Gastrocnemius medialis (tissue), 4 donors: ENCODE measurements at regions not wholly inside any gene's neighbourhood (a gene's known extent, or its start where the extent isn't known, plus 50 kb on each side); places are given as distances from the start of the nearest gene placed in this dataset.

Experiments used
- ATAC-seq, 2 donors: fragments of 150-250 bp; one replicate each; pipeline ENCODE4 v1.9.1; 2016
- DNase-seq, 2 donors: peaks; one replicate each; pipeline ENCODE4 v3.0.0-alpha.2; 2019
- H3K27ac ChIP-seq, 4 donors: fragments of 200-600 bp; sonication (generic); 1 replicate in 1 of 4; 2 replicates in 3 of 4; pipeline ENCODE4 v1.5.1; 2016 to 2018; ENCODE audit warnings: mild to moderate bottlenecking in 2 of 4, moderate library complexity in 1 of 4
- H3K27me3 ChIP-seq, 3 donors: fragments of 200-600 bp; sonication (generic) in 2 of 3; 1 replicate in 1 of 3; 2 replicates in 2 of 3; pipeline versions ENCODE4 v1.5.1 to v1.6.0; 2016 to 2019; ENCODE audit warnings: mild to moderate bottlenecking in 1 of 3, moderate library complexity in 1 of 3
- H3K36me3 ChIP-seq, 2 donors: fragments of 200-600 bp; sonication (generic) in 1 of 2; one replicate each; pipeline ENCODE4 v1.5.1; 2017 to 2018
- H3K4me1 ChIP-seq, 2 donors: fragments of 200-600 bp; sonication (generic) in 1 of 2; one replicate each; pipeline ENCODE4 v1.5.1; 2016 to 2017; ENCODE audit warnings: mild to moderate bottlenecking in 2 of 2
- H3K4me3 ChIP-seq, 4 donors: fragments of 200-600 bp; sonication (generic) in 3 of 4; 1 replicate in 1 of 4; 2 replicates in 3 of 4; pipeline ENCODE4 v1.5.1; 2016 to 2019; ENCODE audit warnings: mild to moderate bottlenecking in 2 of 4
- H3K9me3 ChIP-seq, 3 donors: fragments of 200-600 bp; sonication (generic) in 2 of 3; 1 replicate in 1 of 3; 2 replicates in 2 of 3; pipeline ENCODE4 v1.5.1; 2016 to 2019
- CTCF ChIP-seq, 5 experiments: fragments of 450-650 bp in 3 of 5; fragments of 200-600 bp in 2 of 5; sonication (generic) in 2 of 5; IDR thresholded peaks in 4 of 5; conservative IDR thresholded peaks in 1 of 5; 1 replicate in 4 of 5; 2 replicates in 1 of 5; pipeline ENCODE4 v1.5.1; 2016 to 2019; ENCODE audit warnings: antibody characterized with exemption in 5 of 5, mild to moderate bottlenecking in 3 of 5, moderate library complexity in 3 of 5
- POLR2A ChIP-seq, 2 donors: fragments of 450-650 bp; IDR thresholded peaks; one replicate each; pipeline ENCODE4 v1.6.1; 2017; ENCODE audit warnings: antibody characterized with exemption in 2 of 2, mild to moderate bottlenecking in 2 of 2, moderate library complexity in 2 of 2
- in situ Hi-C, 4 donors: fragments of 200-750 bp; cut with MboI; loops; one replicate each; pipeline versions ENCODE4 v1.15.0 to v1.8.0; 2017; ENCODE audit warnings: low sequenced_read_pairs in 4 of 4
- intact Hi-C: fragments of 100-400 bp; cut with DNase I; formaldehyde crosslinking; loops from one replicate; pipeline ENCODE4 v1.15.1; 2023; ENCODE audit warnings: low total_unique reads

GRCh38 chr10:25112016-25112415 is 62.8 kb upstream of the GPR158 start:
- in situ Hi-C loops (loop anchor here in 3 of 4 donors (25.0 kb wide), 2 partner anchors 575 to 600 kb away; no protein-coding TSS in a partner anchor), intact Hi-C loops (loop anchor here (2.0 to 10.0 kb wide), 2 partner anchors 115 to 603 kb away; no protein-coding TSS in a partner anchor)
- H3K27ac ChIP-seq, result no peak overlapping the region
- TF ChIP-seq POLR2A (IDR thresholded peaks at IDR 0.05) (no peak), CTCF (IDR thresholded peaks at IDR 0.05 in 4 of 5, conservative IDR thresholded peaks at IDR 0.05 in 1 of 5) (no peak)
- ATAC-seq (no peak), DNase-seq (no peak)
- H3K4me3 ChIP-seq, result no peak overlapping the region
- H3K27me3 ChIP-seq, result no peaks in the 10 kb centered on the region
- no peaks in the 10 kb centered on the region for H3K36me3 ChIP-seq
- no peaks in the 10 kb centered on the region for H3K4me1 ChIP-seq
- H3K9me3 ChIP-seq, result no peaks in the 10 kb centered on the region

GRCh38 chr10:25113191-25114035 is 61.4 kb upstream of the GPR158 start:
- DNase-seq, result peak; percentile 26 to 38
- Histone ChIP-seq H3K4me3 (no peak overlapping the region), H3K27me3 (no peaks in the 10 kb centered on the region), H3K36me3 (no peaks in the 10 kb centered on the region), H3K27ac (no peak overlapping the region), H3K9me3 (no peaks in the 10 kb centered on the region), H3K4me1 (no peaks in the 10 kb centered on the region)
- peak; percentile 77 for ATAC-seq
- intact Hi-C loops, result loop anchor here (2.0 to 10.0 kb wide), 2 partner anchors 113 to 601 kb away; no protein-coding TSS in a partner anchor
- peak; percentile 20 to 67 (median 50) for TF ChIP-seq CTCF (IDR thresholded peaks at IDR 0.05 in 4 of 5, conservative IDR thresholded peaks at IDR 0.05 in 1 of 5)
- no peak for TF ChIP-seq POLR2A (IDR thresholded peaks at IDR 0.05)
- in situ Hi-C loops, result loop anchor here in 3 of 4 donors (25.0 kb wide), 2 partner anchors 574 to 599 kb away; no protein-coding TSS in a partner anchor

- Histone ChIP-seq H3K27me3 (no peaks in the 10 kb centered on the region), H3K27ac (no peak overlapping the region), H3K4me3 (no peak overlapping the region), H3K4me1 (no peaks in the 10 kb centered on the region), H3K9me3 (no peaks in the 10 kb centered on the region), H3K36me3 (no peaks in the 10 kb centered on the region)
- TF ChIP-seq POLR2A (IDR thresholded peaks at IDR 0.05) (no peak), CTCF (IDR thresholded peaks at IDR 0.05 in 4 of 5, conservative IDR thresholded peaks at IDR 0.05 in 1 of 5) (no peak)
- intact Hi-C loops, result loop anchor here (10.0 kb wide), 1 partner anchor 601 kb away; no protein-coding TSS in a partner anchor
- in situ Hi-C loops, result loop anchor here in 3 of 4 donors (25.0 kb wide), 2 partner anchors 573 to 598 kb away; no protein-coding TSS in a partner anchor
- no peak for ATAC-seq
- DNase-seq, result no peak
These were observed 60.8 kb upstream of the GPR158 start for GRCh38 chr10:25114036-25114411.

GRCh38 chr10:25117757-25118156 is 57.0 kb upstream of the GPR158 start:
- in situ Hi-C loops (loop anchor here in 3 of 4 donors (25.0 kb wide), 2 partner anchors 570 to 595 kb away; no protein-coding TSS in a partner anchor), intact Hi-C loops (loop anchor here (10.0 kb wide), 1 partner anchor 597 kb away; no protein-coding TSS in a partner anchor)
- ATAC-seq (no peak), DNase-seq (no peak)
- Histone ChIP-seq H3K4me1 (no peaks in the 10 kb centered on the region), H3K36me3 (no peaks in the 10 kb centered on the region), H3K27ac (no peak overlapping the region), H3K4me3 (no peak overlapping the region), H3K9me3 (no peaks in the 10 kb centered on the region), H3K27me3 (no peaks in the 10 kb centered on the region)
- TF ChIP-seq CTCF (IDR thresholded peaks at IDR 0.05 in 4 of 5, conservative IDR thresholded peaks at IDR 0.05 in 1 of 5) (no peak), POLR2A (IDR thresholded peaks at IDR 0.05) (no peak)
